ENCODE measurements at regions not wholly inside any gene's neighbourhood (a gene's known extent, or its start where the extent isn't known, plus 50 kb on each side); places are given as distances from the start of the nearest gene placed in this dataset.

- no peak for TF ChIP-seq CTCF (IDR thresholded peaks at IDR 0.05)
- no peak for TF ChIP-seq POLR2A (IDR thresholded peaks at IDR 0.05)
- peak in 1 of 2 donors; percentile 50 for TF ChIP-seq POLR2AphosphoS5 (IDR thresholded peaks at IDR 0.05; ENCODE audit: insufficient read depth in 1 of 2, low read depth in 1 of 2)
Observed at GRCh38 chr21:28822486-28823335, 170.0 kb downstream of the LTN1 start.

Measured in vagina (tissue), 2 donors.